Thyroid gland (tissue), 4 donors: ENCODE measurements at regions not wholly inside any gene's neighbourhood (a gene's known extent, or its start where the extent isn't known, plus 50 kb on each side); places are given as distances from the start of the nearest gene placed in this dataset.
"Not testable (repeated sequence)": the region's sequence is repeated elsewhere in the genome, so short reads cannot be mapped to it uniquely, and the experiment has no call there.

ENCODE experiments used
- DNase-seq, 2 donors: peaks; one replicate each; pipeline ENCODE4 v3.0.0-alpha.2; 2019
- H3K27ac ChIP-seq, 3 donors: fragments of 200-600 bp; sonication (generic); 1 replicate in 2 of 3; 2 replicates in 1 of 3; pipeline ENCODE4 v1.5.1; 2016 to 2019; ENCODE audit warnings: mild to moderate bottlenecking in 1 of 3, moderate library complexity in 1 of 3
- H3K27me3 ChIP-seq: fragments of 200-600 bp; sonication (generic); one replicate; pipeline ENCODE4 v1.5.1; 2019
- H3K36me3 ChIP-seq, 2 donors: fragments of 200-600 bp; sonication (generic); one replicate each; pipeline ENCODE4 v1.5.1; 2016 to 2019
- H3K4me1 ChIP-seq, 2 donors: fragments of 200-600 bp; sonication (generic); one replicate each; pipeline ENCODE4 v1.5.1; 2017 to 2019
- H3K4me3 ChIP-seq, 3 donors: fragments of 200-600 bp; sonication (generic); replicated peaks in 1 of 3; 1 replicate in 2 of 3; 2 replicates in 1 of 3; pipeline ENCODE4 v1.5.1; 2016; ENCODE audit warnings: mild to moderate bottlenecking in 1 of 3
- H3K9me3 ChIP-seq: fragments of 200-600 bp; sonication (generic); one replicate; pipeline ENCODE4 v1.5.1; 2017
- CTCF ChIP-seq, 6 experiments: fragments of 200-600 bp in 3 of 6; fragments of 450-650 bp in 3 of 6; sonication (generic) in 3 of 6; IDR thresholded peaks; one replicate each; pipeline ENCODE4 v1.5.1; 2016 to 2019; ENCODE audit warnings: antibody characterized with exemption in 6 of 6, mild to moderate bottlenecking in 2 of 6, inconsistent platforms in 1 of 6, moderate library complexity in 1 of 6
- POLR2A ChIP-seq, 2 donors: fragments of 450-650 bp; IDR thresholded peaks; one replicate each; pipeline ENCODE4 v1.6.1; 2017; ENCODE audit warnings: antibody characterized with exemption in 2 of 2, mild to moderate bottlenecking in 2 of 2, moderate library complexity in 1 of 2
- whole genome bisulfite sequencing, 2 donors: methylation state at CpG; one replicate each; pipeline ENCODE4 v1.1.5; 2017; 5-methylcytosine and 5-hydroxymethylcytosine counted together
- intact Hi-C: fragments of 100-400 bp; cut with DNase I; formaldehyde crosslinking; loops from one replicate; pipeline ENCODE4 v1.15.1; 2023

- Histone ChIP-seq H3K4me1 (no peaks in the 10 kb centered on the region), H3K27me3 (no peaks in the 10 kb centered on the region), H3K9me3 (no peaks in the 10 kb centered on the region), H3K27ac (no peak overlapping the region), H3K4me3 (no peak overlapping the region), H3K36me3 (no peaks in the 10 kb centered on the region)
- 86 to 87% methylated on average over 4 of the region's 4 CpGs for WGBS, 2 donors
- DNase-seq: no peak
- intact Hi-C loops: no loop called here
- TF ChIP-seq POLR2A (IDR thresholded peaks at IDR 0.05): no peak
- no peak for TF ChIP-seq CTCF (IDR thresholded peaks at IDR 0.05)
Observed at GRCh38 chr5:34436761-34437501, 219.2 kb upstream of the RAI14 start.

- H3K4me3 ChIP-seq: no peak overlapping the region
- intact Hi-C loops: no loop called here
- WGBS, 2 donors: 60 to 66% methylated on average over 7 of the region's 7 CpGs
- no peaks in the 10 kb centered on the region for H3K4me1 ChIP-seq
- H3K27ac ChIP-seq: no peak overlapping the region
- no peaks in the 10 kb centered on the region for H3K9me3 ChIP-seq
- TF ChIP-seq CTCF (IDR thresholded peaks at IDR 0.05) (no peak), POLR2A (IDR thresholded peaks at IDR 0.05) (no peak)
- no peak for DNase-seq
- H3K27me3 ChIP-seq: no peaks in the 10 kb centered on the region
- H3K36me3 ChIP-seq: no peaks in the 10 kb centered on the region
Observed at GRCh38 chr5:34439601-34440000, 216.5 kb upstream of the RAI14 start.

GRCh38 chr5:34441767-34442166 lies 214.4 kb upstream of the RAI14 start:
- H3K36me3 ChIP-seq, DNase-seq, H3K27me3 ChIP-seq, H3K9me3 ChIP-seq, H3K27ac ChIP-seq, H3K4me3 ChIP-seq, H3K4me1 ChIP-seq, intact Hi-C loops: not testable (repeated sequence)
- 96 to 100% methylated on average over 1 of the region's 1 CpG for WGBS, 2 donors

GRCh38 chr5:34447424-34447823 lies 208.7 kb upstream of the RAI14 start:
- DNase-seq: no peak
- intact Hi-C loops: no loop called here
- no peak overlapping the region for H3K4me3 ChIP-seq
- H3K27ac ChIP-seq: no peak overlapping the region
- no peaks in the 10 kb centered on the region for H3K9me3 ChIP-seq
- WGBS, 2 donors: 51 to 56% methylated on average over 2 of the region's 3 CpGs
- H3K4me1 ChIP-seq: no peaks in the 10 kb centered on the region
- H3K27me3 ChIP-seq: no peaks in the 10 kb centered on the region
- no peaks in the 10 kb centered on the region for H3K36me3 ChIP-seq
- no peak for TF ChIP-seq POLR2A (IDR thresholded peaks at IDR 0.05)
- TF ChIP-seq CTCF (IDR thresholded peaks at IDR 0.05): no peak

- intact Hi-C loops: no loop called here
Observed at GRCh38 chr5:34449639-34450038, 206.5 kb upstream of the RAI14 start.

More at GRCh38 chr5:34449639-34450038, 206.5 kb upstream of the RAI14 start:
- Histone ChIP-seq H3K9me3 (no peaks in the 10 kb centered on the region), H3K4me1 (no peaks in the 10 kb centered on the region), H3K4me3 (no peak overlapping the region), H3K36me3 (no peaks in the 10 kb centered on the region), H3K27ac (no peak overlapping the region), H3K27me3 (no peaks in the 10 kb centered on the region)
- DNase-seq: no peak
- TF ChIP-seq POLR2A (IDR thresholded peaks at IDR 0.05): no peak
- TF ChIP-seq CTCF (IDR thresholded peaks at IDR 0.05): no peak
- 76 to 86% methylated on average over 3 of the region's 3 CpGs for whole genome bisulfite sequencing, 2 donors
